Rectal smooth muscle tissue (tissue), 1 donor: ENCODE measurements at regions not wholly inside any gene's neighbourhood (a gene's known extent, or its start where the extent isn't known, plus 50 kb on each side); places are given as distances from the start of the nearest gene placed in this dataset.
"Not testable (repeated sequence)": the region's sequence is repeated elsewhere in the genome, so short reads cannot be mapped to it uniquely, and the experiment has no call there.

Experiments used
- H3K27ac ChIP-seq: one replicate; pipeline ENCODE4 v1.7.0; 2013; ENCODE audit warnings: low read depth, low read length, inconsistent platforms
- H3K27me3 ChIP-seq: one replicate; pipeline ENCODE4 v1.7.0; 2013; ENCODE audit warnings: low read length; ENCODE audit not compliant: control insufficient read depth, insufficient read depth
- H3K36me3 ChIP-seq: one replicate; pipeline ENCODE4 v1.7.0; 2013; ENCODE audit warnings: low read length; ENCODE audit not compliant: control insufficient read depth, insufficient read depth
- H3K4me1 ChIP-seq: one replicate; pipeline ENCODE4 v1.7.0; 2013; ENCODE audit warnings: low read length; ENCODE audit not compliant: control insufficient read depth, insufficient read depth
- H3K4me3 ChIP-seq: one replicate; pipeline ENCODE4 v1.7.0; 2013; ENCODE audit warnings: low read length
- H3K9ac ChIP-seq: one replicate; pipeline ENCODE4 v1.7.0; 2013; ENCODE audit warnings: low read length

GRCh38 chr16:79377082-79377481, 223.5 kb downstream of the MAF start:
- H3K4me3 ChIP-seq, H3K4me1 ChIP-seq, H3K9ac ChIP-seq, H3K27me3 ChIP-seq, H3K36me3 ChIP-seq, H3K27ac ChIP-seq: not testable (repeated sequence)

- Histone ChIP-seq H3K27ac (no peak overlapping the region), H3K4me3 (no peak overlapping the region), H3K36me3 (no peaks in the 10 kb centered on the region), H3K4me1 (no peaks in the 10 kb centered on the region), H3K27me3 (peaks cover 2% of the 10 kb centered on the region), H3K9ac (no peak overlapping the region)
Observed at GRCh38 chr16:79375351-79375750, 225.2 kb downstream of the MAF start.

GRCh38 chr16:79372503-79373184, 227.9 kb downstream of the MAF start:
- H3K9ac ChIP-seq = no peak overlapping the region
- H3K27ac ChIP-seq = no peak overlapping the region
- H3K36me3 ChIP-seq = no peaks in the 10 kb centered on the region

GRCh38 chr16:79370736-79371135, 229.8 kb downstream of the MAF start:
- no peak overlapping the region for H3K27ac ChIP-seq
- H3K36me3 ChIP-seq = no peaks in the 10 kb centered on the region
- H3K27me3 ChIP-seq = peaks cover 2% of the 10 kb centered on the region
- no peaks in the 10 kb centered on the region for H3K4me1 ChIP-seq
- no peak overlapping the region for H3K9ac ChIP-seq
- H3K4me3 ChIP-seq = no peak overlapping the region

More at GRCh38 chr16:79372503-79373184, 227.9 kb downstream of the MAF start:
- Histone ChIP-seq H3K4me1 (no peaks in the 10 kb centered on the region), H3K4me3 (no peak overlapping the region), H3K27me3 (peaks cover 2% of the 10 kb centered on the region)

GRCh38 chr16:79369796-79370195, 230.7 kb downstream of the MAF start:
- no peaks in the 10 kb centered on the region for H3K36me3 ChIP-seq
- no peak overlapping the region for H3K9ac ChIP-seq
- no peaks in the 10 kb centered on the region for H3K4me1 ChIP-seq
- no peaks in the 10 kb centered on the region for H3K27me3 ChIP-seq
- no peak overlapping the region for H3K4me3 ChIP-seq
- H3K27ac ChIP-seq = no peak overlapping the region

- Histone ChIP-seq H3K4me1 (no peaks in the 10 kb centered on the region), H3K27ac (no peak overlapping the region), H3K36me3 (no peaks in the 10 kb centered on the region), H3K4me3 (no peak overlapping the region), H3K27me3 (no peaks in the 10 kb centered on the region), H3K9ac (no peak overlapping the region)
Observed at GRCh38 chr16:79367822-79368221, 232.7 kb downstream of the MAF start.

GRCh38 chr16:79366635-79367034, 233.9 kb downstream of the MAF start:
- no peak overlapping the region for H3K4me3 ChIP-seq
- no peaks in the 10 kb centered on the region for H3K4me1 ChIP-seq
- no peak overlapping the region for H3K9ac ChIP-seq
- H3K36me3 ChIP-seq = no peaks in the 10 kb centered on the region
- H3K27me3 ChIP-seq = no peaks in the 10 kb centered on the region
- no peak overlapping the region for H3K27ac ChIP-seq

GRCh38 chr16:79365702-79366101, 234.8 kb downstream of the MAF start:
- Histone ChIP-seq H3K27me3 (no peaks in the 10 kb centered on the region), H3K4me1 (no peaks in the 10 kb centered on the region), H3K4me3 (no peak overlapping the region)

GRCh38 chr16:79363484-79363883, 237.1 kb downstream of the MAF start:
- H3K27ac ChIP-seq = no peak overlapping the region
- H3K4me3 ChIP-seq = no peak overlapping the region
- H3K4me1 ChIP-seq = no peaks in the 10 kb centered on the region

More at GRCh38 chr16:79365702-79366101, 234.8 kb downstream of the MAF start:
- H3K27ac ChIP-seq = no peak overlapping the region
- H3K9ac ChIP-seq = no peak overlapping the region
- H3K36me3 ChIP-seq = no peaks in the 10 kb centered on the region

GRCh38 chr16:79363035-79363434, 237.5 kb downstream of the MAF start:
- no peaks in the 10 kb centered on the region for H3K4me1 ChIP-seq
- H3K27ac ChIP-seq = no peak overlapping the region
- H3K36me3 ChIP-seq = no peaks in the 10 kb centered on the region
- H3K4me3 ChIP-seq = no peak overlapping the region
- no peaks in the 10 kb centered on the region for H3K27me3 ChIP-seq
- no peak overlapping the region for H3K9ac ChIP-seq

More at GRCh38 chr16:79363484-79363883, 237.1 kb downstream of the MAF start:
- Histone ChIP-seq H3K36me3 (no peaks in the 10 kb centered on the region), H3K9ac (no peak overlapping the region), H3K27me3 (no peaks in the 10 kb centered on the region)

GRCh38 chr16:79362300-79362970, 238.1 kb downstream of the MAF start:
- Histone ChIP-seq H3K36me3 (no peaks in the 10 kb centered on the region), H3K27ac (no peak overlapping the region), H3K9ac (no peak overlapping the region), H3K27me3 (no peaks in the 10 kb centered on the region), H3K4me3 (no peak overlapping the region), H3K4me1 (no peaks in the 10 kb centered on the region)

GRCh38 chr16:79361132-79361751, 239.3 kb downstream of the MAF start:
- Histone ChIP-seq H3K4me3 (no peak overlapping the region), H3K9ac (no peak overlapping the region), H3K4me1 (no peaks in the 10 kb centered on the region), H3K27ac (no peak overlapping the region), H3K36me3 (no peaks in the 10 kb centered on the region), H3K27me3 (no peaks in the 10 kb centered on the region)
